Osteoblast (primary cell): ENCODE measurements at regions not wholly inside any gene's neighbourhood (a gene's known extent, or its start where the extent isn't known, plus 50 kb on each side); places are given as distances from the start of the nearest gene placed in this dataset.

Experiments used
- DNase-seq: peaks from one replicate; pipeline ENCODE4 v3.0.0; 2011; ENCODE audit warnings: low spot score, mixed read lengths; ENCODE audit not compliant: insufficient read length; ENCODE audit errors: missing footprints
- H2AFZ ChIP-seq: 2 replicates; pipeline ENCODE4 v1.6.0; 2011; ENCODE audit warnings: mild to moderate bottlenecking, low read length
- H3K27ac ChIP-seq: 2 replicates; pipeline ENCODE4 v1.5.1; 2011; ENCODE audit warnings: mild to moderate bottlenecking, low read depth, low read length, moderate library complexity
- H3K27me3 ChIP-seq: 2 replicates; pipeline ENCODE4 v1.6.0; 2012; ENCODE audit warnings: mild to moderate bottlenecking, control low read depth, inconsistent platforms, low read length, moderate library complexity; ENCODE audit not compliant: insufficient read depth
- H3K36me3 ChIP-seq: 2 replicates; pipeline ENCODE4 v1.5.1; 2011; ENCODE audit warnings: mild to moderate bottlenecking, low read length, control low read depth, moderate library complexity; ENCODE audit not compliant: insufficient read depth
- H3K4me1 ChIP-seq: 2 replicates; pipeline ENCODE4 v1.5.1; 2011; ENCODE audit warnings: mild to moderate bottlenecking, low read length, control low read depth, moderate library complexity; ENCODE audit not compliant: insufficient read depth
- H3K4me2 ChIP-seq: 2 replicates; pipeline ENCODE4 v1.6.0; 2011; ENCODE audit warnings: mild to moderate bottlenecking, low read length; ENCODE audit not compliant: insufficient read depth
- H3K4me3 ChIP-seq: fragments of 200-600 bp; sonication (generic); 3 replicates; pipeline ENCODE4 v1.5.1; 2012; ENCODE audit warnings: mild to moderate bottlenecking, low read length, inconsistent platforms; ENCODE audit not compliant: insufficient read depth
- H3K79me2 ChIP-seq: 2 replicates; pipeline ENCODE4 v1.6.0; 2012; ENCODE audit warnings: mild to moderate bottlenecking, low read length, control low read depth, inconsistent platforms; ENCODE audit not compliant: insufficient read depth
- H3K9me3 ChIP-seq: 2 replicates; pipeline ENCODE4 v1.5.1; 2011; ENCODE audit warnings: low read depth, low read length, control low read depth
- H4K20me1 ChIP-seq: 2 replicates; pipeline ENCODE4 v1.6.0; 2012; ENCODE audit warnings: mild to moderate bottlenecking, low read length, control low read depth; ENCODE audit not compliant: insufficient read depth
- TF ChIP-seq, protein P1 (sequence below): IDR thresholded peaks from 2 replicates; pipeline ENCODE4 v1.5.1; 2011; ENCODE audit warnings: mild to moderate bottlenecking, low read depth, low read length, moderate library complexity; ENCODE audit errors: extremely low read depth

DNA sequence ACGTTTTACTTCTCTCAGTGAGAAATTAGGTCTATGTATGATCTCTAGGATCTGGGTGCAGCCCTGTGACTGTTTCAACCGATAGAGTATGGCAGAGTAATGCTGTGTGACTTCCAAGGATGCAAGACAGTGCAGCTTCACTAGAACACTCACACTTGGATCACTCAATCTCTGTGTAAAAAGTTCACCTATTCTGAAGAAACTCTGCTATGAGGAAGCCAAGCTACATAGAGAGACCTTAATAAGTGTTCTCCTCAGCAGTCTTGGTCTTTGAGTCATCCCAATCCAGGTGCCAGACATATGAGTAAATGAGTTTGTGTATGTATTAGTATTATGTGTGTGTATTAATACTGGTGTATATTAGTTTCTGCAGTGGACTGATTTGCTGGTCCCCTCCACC is 335.0 kb downstream of the NR4A2 start:
- TF ChIP-seq, protein P1, sequence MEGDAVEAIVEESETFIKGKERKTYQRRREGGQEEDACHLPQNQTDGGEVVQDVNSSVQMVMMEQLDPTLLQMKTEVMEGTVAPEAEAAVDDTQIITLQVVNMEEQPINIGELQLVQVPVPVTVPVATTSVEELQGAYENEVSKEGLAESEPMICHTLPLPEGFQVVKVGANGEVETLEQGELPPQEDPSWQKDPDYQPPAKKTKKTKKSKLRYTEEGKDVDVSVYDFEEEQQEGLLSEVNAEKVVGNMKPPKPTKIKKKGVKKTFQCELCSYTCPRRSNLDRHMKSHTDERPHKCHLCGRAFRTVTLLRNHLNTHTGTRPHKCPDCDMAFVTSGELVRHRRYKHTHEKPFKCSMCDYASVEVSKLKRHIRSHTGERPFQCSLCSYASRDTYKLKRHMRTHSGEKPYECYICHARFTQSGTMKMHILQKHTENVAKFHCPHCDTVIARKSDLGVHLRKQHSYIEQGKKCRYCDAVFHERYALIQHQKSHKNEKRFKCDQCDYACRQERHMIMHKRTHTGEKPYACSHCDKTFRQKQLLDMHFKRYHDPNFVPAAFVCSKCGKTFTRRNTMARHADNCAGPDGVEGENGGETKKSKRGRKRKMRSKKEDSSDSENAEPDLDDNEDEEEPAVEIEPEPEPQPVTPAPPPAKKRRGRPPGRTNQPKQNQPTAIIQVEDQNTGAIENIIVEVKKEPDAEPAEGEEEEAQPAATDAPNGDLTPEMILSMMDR = no peak

DNA sequence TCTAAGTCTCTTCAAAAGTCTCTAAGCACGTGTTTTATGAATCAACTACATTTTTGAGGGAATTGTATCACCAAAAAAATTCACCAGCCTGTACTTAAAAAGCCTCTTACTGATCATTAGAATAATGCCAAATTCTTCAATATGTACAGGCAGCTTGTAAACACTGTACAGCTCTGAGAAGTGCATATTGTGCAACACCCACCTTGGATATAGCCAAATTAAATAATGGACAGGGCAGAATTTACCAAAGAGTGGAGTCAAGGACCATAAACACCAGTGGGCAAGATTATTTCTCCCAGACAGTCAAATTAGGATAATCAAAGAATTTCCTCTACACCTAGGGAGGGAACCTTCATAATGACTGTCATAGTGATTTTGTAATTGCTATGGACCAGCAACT is 338.2 kb downstream of the NR4A2 start:
- H3K27me3 ChIP-seq = no peaks in the 10 kb centered on the region
- H3K9me3 ChIP-seq = peaks cover 1% of the 10 kb centered on the region
- H4K20me1 ChIP-seq = no peaks in the 10 kb centered on the region
- peak; percentile 3 for DNase-seq
- TF ChIP-seq, protein P1 = no peak
- H3K4me2 ChIP-seq = no peak overlapping the region
- no peak overlapping the region for H3K4me3 ChIP-seq
- no peaks in the 10 kb centered on the region for H3K4me1 ChIP-seq
- H3K36me3 ChIP-seq = no peaks in the 10 kb centered on the region
- H3K27ac ChIP-seq = no peak overlapping the region
- no peaks in the 10 kb centered on the region for H3K79me2 ChIP-seq
- no peak overlapping the region for H2AFZ ChIP-seq

More for the DNA sequence above, 335.0 kb downstream of the NR4A2 start:
- H3K79me2 ChIP-seq = no peaks in the 10 kb centered on the region
- H3K36me3 ChIP-seq = no peaks in the 10 kb centered on the region
- H3K27me3 ChIP-seq = no peaks in the 10 kb centered on the region
- no peak overlapping the region for H3K27ac ChIP-seq
- no peak overlapping the region for H2AFZ ChIP-seq
- no peaks in the 10 kb centered on the region for H4K20me1 ChIP-seq
- DNase-seq = no peak
- H3K4me3 ChIP-seq = no peak overlapping the region
- no peaks in the 10 kb centered on the region for H3K4me1 ChIP-seq
- H3K4me2 ChIP-seq = no peak overlapping the region
- no peaks in the 10 kb centered on the region for H3K9me3 ChIP-seq

DNA sequence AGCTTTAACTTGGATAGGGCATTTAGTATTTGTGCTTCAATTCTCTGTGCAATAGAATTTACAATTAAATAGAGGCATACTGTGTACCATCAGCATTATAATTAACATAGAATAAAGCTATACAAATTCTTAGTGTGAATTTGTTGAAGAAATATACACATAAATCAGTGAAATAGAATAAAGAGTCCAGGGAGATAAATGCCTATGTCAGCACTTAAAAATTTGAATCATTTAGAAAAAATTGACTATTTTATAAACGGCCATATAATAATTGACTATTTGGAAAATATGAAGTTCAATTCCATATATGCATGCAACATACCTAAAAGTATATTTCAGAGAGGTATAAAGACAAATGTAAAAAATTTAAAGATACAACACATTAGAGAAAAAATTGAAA is 348.7 kb downstream of the NR4A2 start:
- no peak for DNase-seq
- Histone ChIP-seq H3K36me3 (no peaks in the 10 kb centered on the region), H3K4me3 (no peak overlapping the region), H3K27me3 (no peaks in the 10 kb centered on the region), H3K4me1 (no peaks in the 10 kb centered on the region), H3K27ac (no peak overlapping the region), H2AFZ (no peak overlapping the region), H4K20me1 (no peaks in the 10 kb centered on the region), H3K4me2 (no peak overlapping the region), H3K79me2 (no peaks in the 10 kb centered on the region), H3K9me3 (no peaks in the 10 kb centered on the region)
- TF ChIP-seq, protein P1 = no peak

DNA sequence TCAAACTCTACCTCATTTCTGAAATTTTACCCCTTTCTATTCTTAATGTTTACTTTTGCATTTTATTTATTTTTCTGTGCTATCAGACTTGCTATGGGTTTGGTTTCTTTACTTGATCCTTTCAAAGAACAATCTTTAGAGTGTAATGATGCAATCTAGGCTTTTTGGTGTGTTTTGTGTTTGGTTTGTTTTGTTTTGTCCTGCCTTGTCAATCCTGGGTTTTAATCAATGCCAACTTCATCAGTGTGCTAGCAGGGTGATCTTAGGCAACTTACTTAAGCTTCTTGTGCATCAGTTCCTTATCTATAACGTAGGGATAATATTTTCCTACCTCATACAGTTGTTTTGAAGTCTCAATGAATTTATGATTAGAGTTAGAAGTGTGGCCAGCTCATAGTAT is 350.4 kb downstream of the NR4A2 start:
- peak; percentile 0 for DNase-seq
- no peaks in the 10 kb centered on the region for H3K9me3 ChIP-seq
- H3K4me2 ChIP-seq = no peak overlapping the region
- H4K20me1 ChIP-seq = no peaks in the 10 kb centered on the region
- H3K4me3 ChIP-seq = no peak overlapping the region
- no peaks in the 10 kb centered on the region for H3K4me1 ChIP-seq
- no peaks in the 10 kb centered on the region for H3K79me2 ChIP-seq
- H3K27ac ChIP-seq = no peak overlapping the region
- H3K27me3 ChIP-seq = no peaks in the 10 kb centered on the region
- TF ChIP-seq, protein P1 = no peak
- H2AFZ ChIP-seq = no peak overlapping the region
- H3K36me3 ChIP-seq = no peaks in the 10 kb centered on the region
